CD14-positive monocyte (primary cell): ENCODE measurements at regions not wholly inside any gene's neighbourhood (a gene's known extent, or its start where the extent isn't known, plus 50 kb on each side); places are given as distances from the start of the nearest gene placed in this dataset.
A peak's percentile ranks its signal among the peaks of the same experiment; 100 is the strongest.

ENCODE experiments used
- DNase-seq, 3 donors: peaks; one replicate each; pipeline ENCODE4 v3.0.0-alpha.2; 2011 to 2022
- H2AFZ ChIP-seq: 2 replicates; pipeline ENCODE4 v1.6.0; 2012; ENCODE audit warnings: mild to moderate bottlenecking, low read depth, low read length, inconsistent platforms; ENCODE audit not compliant: insufficient read depth, poor library complexity, severe bottlenecking
- H3K27ac ChIP-seq, 2 donors: 1 replicate in 1 of 2; 2 replicates in 1 of 2; pipeline ENCODE4 v1.5.1; 2012 to 2013; ENCODE audit warnings: low read length in 2 of 2, control low read depth in 1 of 2, inconsistent platforms in 1 of 2, low read depth in 1 of 2, mild to moderate bottlenecking in 1 of 2
- H3K27me3 ChIP-seq, 2 donors: one replicate each; pipeline versions ENCODE4 v1.6.0 to v1.6.1; 2011 to 2013; ENCODE audit warnings: low read length in 2 of 2; ENCODE audit not compliant: control insufficient read depth in 2 of 2, insufficient read depth in 2 of 2
- H3K36me3 ChIP-seq, 2 donors: replicated peaks in 1 of 2; 1 replicate in 1 of 2; 2 replicates in 1 of 2; pipeline versions ENCODE4 v1.5.1 to v1.6.1; 2012 to 2013; ENCODE audit warnings: low read length in 2 of 2, control low read depth in 1 of 2, inconsistent platforms in 1 of 2, mild to moderate bottlenecking in 1 of 2; ENCODE audit not compliant: insufficient read depth in 2 of 2, control insufficient read depth in 1 of 2
- H3K4me1 ChIP-seq, 2 donors: 1 replicate in 1 of 2; 2 replicates in 1 of 2; pipeline versions ENCODE4 v1.5.1 to v1.6.1; 2012 to 2013; ENCODE audit warnings: low read length in 2 of 2, control low read depth in 1 of 2, inconsistent platforms in 1 of 2, mild to moderate bottlenecking in 1 of 2, moderate library complexity in 1 of 2; ENCODE audit not compliant: insufficient read depth in 2 of 2, control insufficient read depth in 1 of 2
- H3K4me2 ChIP-seq: replicated peaks from 2 replicates; pipeline ENCODE3; 2012; ENCODE audit warnings: low read length, moderate library complexity, mild to moderate bottlenecking; ENCODE audit not compliant: poor library complexity, severe bottlenecking; ENCODE audit errors: extremely low read depth
- H3K4me3 ChIP-seq, 3 experiments: fragments of 200-600 bp in 1 of 3; sonication (generic) in 1 of 3; replicated peaks in 1 of 3; 1 replicate in 2 of 3; 2 replicates in 1 of 3; pipeline ENCODE4 v1.5.1; 2011 to 2013; ENCODE audit warnings: low read length in 3 of 3, mild to moderate bottlenecking in 3 of 3, control low read depth in 2 of 3, low read depth in 2 of 3, inconsistent platforms in 1 of 3, moderate library complexity in 1 of 3
- H3K79me2 ChIP-seq: 2 replicates; pipeline ENCODE4 v1.6.0; 2012; ENCODE audit warnings: mild to moderate bottlenecking, control low read depth, inconsistent platforms, low read length, moderate library complexity; ENCODE audit not compliant: insufficient read depth
- H3K9ac ChIP-seq: 2 replicates; pipeline ENCODE4 v1.6.0; 2017; ENCODE audit warnings: low read length, mild to moderate bottlenecking; ENCODE audit not compliant: insufficient read depth, poor library complexity, severe bottlenecking
- H3K9me3 ChIP-seq, 2 donors: replicated peaks in 1 of 2; 1 replicate in 1 of 2; 2 replicates in 1 of 2; pipeline versions ENCODE4 v1.5.1 to v1.6.1; 2012 to 2013; ENCODE audit warnings: low read length in 2 of 2, control low read depth in 1 of 2; ENCODE audit not compliant: control insufficient read depth in 1 of 2, insufficient read depth in 1 of 2
- H4K20me1 ChIP-seq: 2 replicates; pipeline ENCODE4 v1.6.0; 2012; ENCODE audit warnings: mild to moderate bottlenecking, low read length, control low read depth, moderate library complexity; ENCODE audit not compliant: insufficient read depth
- H3K27ac Mint-ChIP-seq, 7 donors: one replicate each; pipeline ENCODE4 v1.8.0; 2020; ENCODE audit warnings: mild to moderate bottlenecking in 7 of 7, mixed read lengths in 7 of 7, moderate library complexity in 6 of 7, inconsistent platforms in 2 of 7
- H3K27me3 Mint-ChIP-seq, 3 donors: one replicate each; pipeline ENCODE4 v1.8.0; 2021 to 2022; ENCODE audit warnings: low read depth in 3 of 3, mild to moderate bottlenecking in 3 of 3, mixed read lengths in 3 of 3, moderate library complexity in 3 of 3, inconsistent platforms in 1 of 3
- H3K36me3 Mint-ChIP-seq, 2 donors: one replicate each; pipeline ENCODE4 v1.8.0; 2020; ENCODE audit warnings: mixed read lengths in 2 of 2, inconsistent platforms in 1 of 2, mild to moderate bottlenecking in 1 of 2
- H3K4me1 Mint-ChIP-seq: one replicate; pipeline ENCODE4 v1.8.0; 2020; ENCODE audit warnings: mild to moderate bottlenecking, mixed read lengths
- H3K4me3 Mint-ChIP-seq, 2 donors: one replicate each; pipeline ENCODE4 v1.8.0; 2020; ENCODE audit warnings: mild to moderate bottlenecking in 2 of 2, mixed read lengths in 2 of 2, moderate library complexity in 1 of 2
- H3K9me3 Mint-ChIP-seq, 7 donors: one replicate each; pipeline ENCODE4 v1.8.0; 2020 to 2022; ENCODE audit warnings: mixed read lengths in 7 of 7, mild to moderate bottlenecking in 6 of 7, moderate library complexity in 6 of 7, inconsistent platforms in 2 of 7
- intact Hi-C, 2 donors: fragments of 100-400 bp; cut with micrococcal nuclease; formaldehyde crosslinking; loops; one replicate each; pipeline versions ENCODE4 v1.15.0 to v1.15.1; 2023
- TF ChIP-seq, protein P1 (sequence below): fragments of 200-600 bp; IDR thresholded peaks from one replicate; pipeline ENCODE4 v1.8.0; 2022; ENCODE audit warnings: antibody characterized with exemption, mild to moderate bottlenecking

GRCh38 chr5:173812811-173813550, 75.2 kb upstream of the CPEB4 start:
- TF ChIP-seq, protein P1, sequence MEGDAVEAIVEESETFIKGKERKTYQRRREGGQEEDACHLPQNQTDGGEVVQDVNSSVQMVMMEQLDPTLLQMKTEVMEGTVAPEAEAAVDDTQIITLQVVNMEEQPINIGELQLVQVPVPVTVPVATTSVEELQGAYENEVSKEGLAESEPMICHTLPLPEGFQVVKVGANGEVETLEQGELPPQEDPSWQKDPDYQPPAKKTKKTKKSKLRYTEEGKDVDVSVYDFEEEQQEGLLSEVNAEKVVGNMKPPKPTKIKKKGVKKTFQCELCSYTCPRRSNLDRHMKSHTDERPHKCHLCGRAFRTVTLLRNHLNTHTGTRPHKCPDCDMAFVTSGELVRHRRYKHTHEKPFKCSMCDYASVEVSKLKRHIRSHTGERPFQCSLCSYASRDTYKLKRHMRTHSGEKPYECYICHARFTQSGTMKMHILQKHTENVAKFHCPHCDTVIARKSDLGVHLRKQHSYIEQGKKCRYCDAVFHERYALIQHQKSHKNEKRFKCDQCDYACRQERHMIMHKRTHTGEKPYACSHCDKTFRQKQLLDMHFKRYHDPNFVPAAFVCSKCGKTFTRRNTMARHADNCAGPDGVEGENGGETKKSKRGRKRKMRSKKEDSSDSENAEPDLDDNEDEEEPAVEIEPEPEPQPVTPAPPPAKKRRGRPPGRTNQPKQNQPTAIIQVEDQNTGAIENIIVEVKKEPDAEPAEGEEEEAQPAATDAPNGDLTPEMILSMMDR = no peak
- no peak overlapping the region for H3K4me3 Mint-ChIP-seq

GRCh38 chr5:173814053-173814452, 74.1 kb upstream of the CPEB4 start:
- H3K36me3 ChIP-seq = no peaks in the 10 kb centered on the region
- no peaks in the 10 kb centered on the region for H3K79me2 ChIP-seq
- H3K9me3 Mint-ChIP-seq = peaks cover under 1 to 14% (median 4%) of the 10 kb centered on the region in 7 donors
- no peak overlapping the region for H3K4me3 ChIP-seq
- intact Hi-C loops = no loop called here
- H3K9ac ChIP-seq = no peak overlapping the region
- no peaks in the 10 kb centered on the region for H4K20me1 ChIP-seq
- no peaks in the 10 kb centered on the region for H3K36me3 Mint-ChIP-seq
- H3K4me3 Mint-ChIP-seq = no peak overlapping the region
- no peak overlapping the region for H3K4me2 ChIP-seq
- DNase-seq = no peak
- H3K27me3 ChIP-seq = no peaks in the 10 kb centered on the region
- no peak overlapping the region for H3K27ac ChIP-seq
- TF ChIP-seq, protein P1 = no peak
- H3K27me3 Mint-ChIP-seq = peaks cover 0 to 4% (median 0%) of the 10 kb centered on the region in 3 donors
- H2AFZ ChIP-seq = no peak overlapping the region
- peaks cover 15% of the 10 kb centered on the region for H3K4me1 Mint-ChIP-seq
- H3K9me3 ChIP-seq = peaks cover under 1 to 2% of the 10 kb centered on the region in 2 donors
- peak overlapping the region in 1 of 7 donors; percentile 9 for H3K27ac Mint-ChIP-seq
- H3K4me1 ChIP-seq = peaks cover 6 to 9% of the 10 kb centered on the region in 2 donors

More at GRCh38 chr5:173812811-173813550, 75.2 kb upstream of the CPEB4 start:
- peaks cover 15% of the 10 kb centered on the region for H3K4me1 Mint-ChIP-seq
- Histone ChIP-seq H2AFZ (no peak overlapping the region), H3K27me3 (no peaks in the 10 kb centered on the region), H3K79me2 (no peaks in the 10 kb centered on the region), H3K9me3 (no peaks in the 10 kb centered on the region), H3K27ac (no peak overlapping the region), H3K4me2 (no peak overlapping the region), H4K20me1 (no peaks in the 10 kb centered on the region), H3K4me1 (peaks cover 17 to 20% of the 10 kb centered on the region in 2 donors), H3K4me3 (no peak overlapping the region), H3K36me3 (no peaks in the 10 kb centered on the region), H3K9ac (no peak overlapping the region)
- peaks cover 0 to 11% (median under 1%) of the 10 kb centered on the region in 7 donors for H3K9me3 Mint-ChIP-seq
- H3K27me3 Mint-ChIP-seq = peaks cover 0 to 4% (median 0%) of the 10 kb centered on the region in 3 donors
- H3K36me3 Mint-ChIP-seq = no peaks in the 10 kb centered on the region
- peak in 2 of 3 donors; percentile 27 to 46 for DNase-seq
- intact Hi-C loops = no loop called here
- H3K27ac Mint-ChIP-seq = peak overlapping the region in 1 of 7 donors; percentile 10
